GM18951 (cell line): ENCODE measurements at regions not wholly inside any gene's neighbourhood (a gene's known extent, or its start where the extent isn't known, plus 50 kb on each side); places are given as distances from the start of the nearest gene placed in this dataset.

Experiments
- POLR2A ChIP-seq: IDR thresholded peaks from 4 replicates; pipeline ENCODE4 v1.6.1; 2011; ENCODE audit warnings: mild to moderate bottlenecking; ENCODE audit not compliant: insufficient read length, insufficient read depth; ENCODE audit errors: extremely low read depth
- in situ Hi-C: fragments of 300-500 bp; cut with MboI; formaldehyde crosslinking; loops from one replicate; pipeline ENCODE4 v1.12.0; 2022; ENCODE audit warnings: low sequenced_read_pairs, mixed read lengths, inconsistent platforms; ENCODE audit not compliant: unreplicated experiment

DNA sequence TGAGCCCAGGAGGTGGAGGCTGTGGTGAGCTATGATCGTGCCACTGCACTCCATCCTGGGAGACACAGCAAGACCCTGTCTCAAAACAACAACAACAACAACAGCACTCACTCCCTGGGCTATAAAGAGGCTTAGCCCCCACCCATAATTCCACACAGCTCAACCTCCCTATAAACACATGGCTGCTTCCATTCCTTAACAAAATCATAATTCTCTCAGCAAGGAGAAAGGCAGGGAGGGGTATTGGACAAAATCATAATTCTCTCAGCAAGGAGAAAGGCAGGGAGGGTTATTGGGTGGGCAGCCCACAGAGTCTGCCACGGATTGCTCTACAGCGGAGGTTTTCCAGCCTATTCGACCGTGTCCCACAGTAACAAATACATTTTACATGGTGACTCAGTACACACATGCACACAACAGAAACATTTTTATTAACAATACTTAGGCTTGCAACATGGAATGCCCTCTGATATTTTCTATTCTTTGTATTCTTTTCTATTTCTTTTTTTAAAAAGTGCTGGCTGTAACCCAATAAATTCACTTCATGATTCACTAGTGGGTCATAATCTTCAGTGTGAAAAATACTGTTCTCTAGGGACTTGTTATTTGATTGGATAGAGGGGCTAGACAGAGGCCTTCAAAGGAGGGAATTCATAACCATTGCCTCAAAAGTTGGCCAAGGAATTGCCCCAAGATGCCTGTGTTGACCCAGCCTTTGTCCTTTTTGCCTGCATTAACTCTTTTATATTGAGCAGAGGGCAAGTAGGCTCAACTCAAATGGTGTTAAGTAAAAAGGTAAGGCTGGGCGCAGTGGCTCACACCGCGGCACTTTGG lies 50.6 kb upstream of the ZMYND8 start:
- no peak for TF ChIP-seq POLR2A
- in situ Hi-C loops = loop anchor here (10.0 kb wide), 1 partner anchor 652 kb away; no protein-coding TSS in a partner anchor

DNA sequence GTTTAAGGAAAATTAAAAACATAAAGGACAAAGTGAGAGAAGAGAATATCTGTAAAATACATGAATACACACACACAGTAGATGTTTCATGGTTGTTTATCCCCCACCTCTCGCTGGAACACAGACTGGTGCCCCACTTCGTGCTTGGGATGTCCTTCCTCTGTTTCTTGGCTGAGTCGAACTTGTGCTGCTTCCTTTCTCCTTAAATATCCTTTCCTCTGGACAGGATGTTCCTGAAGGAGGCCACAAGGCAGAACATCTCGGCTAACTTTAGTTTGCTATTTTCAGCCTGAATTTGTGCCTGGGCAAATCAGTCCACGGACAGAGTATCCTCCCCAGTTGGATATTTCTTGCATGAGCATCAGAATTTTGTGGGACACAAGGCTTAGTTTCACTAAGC lies 54.7 kb upstream of the ZMYND8 start:
- in situ Hi-C loops = no loop called here
- TF ChIP-seq POLR2A = no peak

DNA sequence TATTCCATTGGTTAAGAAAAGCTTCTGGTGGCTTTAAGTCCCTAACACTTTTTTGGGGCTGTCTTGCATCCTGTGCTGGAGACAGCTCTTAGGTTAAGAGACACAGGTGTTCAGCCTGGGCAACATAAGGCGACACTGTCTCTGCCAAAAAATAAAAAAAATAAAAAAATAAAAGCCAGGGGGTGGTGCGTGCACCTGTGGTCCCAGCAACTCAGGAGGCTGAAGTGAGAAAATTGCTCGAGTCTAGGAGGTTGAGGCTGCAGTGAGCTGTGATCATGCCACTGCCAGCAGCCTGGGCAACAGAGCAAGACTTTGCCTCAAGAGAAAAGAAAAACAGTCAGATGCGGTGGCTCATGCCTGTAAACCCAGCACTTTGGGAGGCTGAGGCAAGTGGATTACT lies 55.6 kb upstream of the ZMYND8 start:
- in situ Hi-C loops = no loop called here
- no peak for TF ChIP-seq POLR2A

DNA sequence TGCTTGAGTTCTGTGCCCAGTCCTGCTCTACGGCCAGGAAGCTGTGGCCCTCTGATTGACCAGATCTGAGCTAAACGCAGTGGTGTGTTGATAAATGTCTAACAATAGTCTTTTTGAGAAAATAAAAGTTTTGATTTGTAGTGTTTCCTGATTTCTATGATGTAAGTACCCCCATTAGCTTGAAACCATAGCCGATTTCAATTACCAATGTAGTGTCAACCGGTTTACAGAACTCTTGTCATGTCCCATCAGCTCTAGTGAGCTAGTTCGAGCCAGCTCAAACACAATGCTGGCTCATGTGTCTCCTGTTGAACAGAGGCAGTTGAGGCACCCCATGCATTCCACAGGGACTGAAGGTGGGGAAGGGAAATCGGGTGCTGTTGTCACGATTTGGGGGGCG lies 56.7 kb upstream of the ZMYND8 start:
- TF ChIP-seq POLR2A = no peak
- in situ Hi-C loops = no loop called here

DNA sequence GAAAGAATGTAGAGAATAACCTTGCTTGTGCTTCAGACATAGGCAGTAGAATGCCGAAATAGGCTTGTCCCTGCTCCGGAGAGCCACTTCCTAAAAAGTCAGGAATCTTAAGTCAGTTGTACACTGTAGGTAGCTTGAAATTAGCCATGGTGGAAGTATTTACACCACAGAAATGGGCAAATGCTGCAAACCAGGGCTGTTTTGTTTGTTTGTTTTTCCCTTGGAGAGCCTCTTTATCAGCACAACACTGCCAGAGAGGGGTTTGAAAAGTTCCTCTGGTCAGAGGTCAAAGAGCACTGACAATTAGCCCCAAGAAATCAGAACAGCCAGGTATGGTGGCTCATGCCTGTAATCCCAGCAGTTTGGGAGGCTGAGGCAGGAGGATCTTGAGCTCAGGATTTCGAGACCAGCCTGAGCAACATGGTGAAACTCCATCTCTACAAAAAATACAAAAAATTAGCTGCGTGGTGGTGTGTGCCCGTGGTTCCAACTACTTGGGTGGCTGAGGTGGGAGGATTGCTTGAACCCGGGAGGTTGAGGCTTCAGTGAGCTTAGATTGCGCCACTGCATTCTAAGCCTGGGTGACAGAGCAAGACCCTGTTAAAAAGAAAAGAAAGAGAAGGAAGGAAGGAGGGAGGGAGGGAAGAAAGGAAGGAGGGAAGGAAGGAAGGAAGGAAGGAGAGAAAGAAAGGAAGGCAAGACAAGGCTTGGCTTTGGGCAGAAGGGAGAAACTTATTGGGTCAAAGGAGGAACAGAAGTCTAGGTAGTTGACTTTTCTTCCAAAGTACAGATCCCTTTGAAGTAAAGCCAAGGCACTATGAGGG lies 61.0 kb upstream of the ZMYND8 start:
- TF ChIP-seq POLR2A = no peak
- in situ Hi-C loops = no loop called here

DNA sequence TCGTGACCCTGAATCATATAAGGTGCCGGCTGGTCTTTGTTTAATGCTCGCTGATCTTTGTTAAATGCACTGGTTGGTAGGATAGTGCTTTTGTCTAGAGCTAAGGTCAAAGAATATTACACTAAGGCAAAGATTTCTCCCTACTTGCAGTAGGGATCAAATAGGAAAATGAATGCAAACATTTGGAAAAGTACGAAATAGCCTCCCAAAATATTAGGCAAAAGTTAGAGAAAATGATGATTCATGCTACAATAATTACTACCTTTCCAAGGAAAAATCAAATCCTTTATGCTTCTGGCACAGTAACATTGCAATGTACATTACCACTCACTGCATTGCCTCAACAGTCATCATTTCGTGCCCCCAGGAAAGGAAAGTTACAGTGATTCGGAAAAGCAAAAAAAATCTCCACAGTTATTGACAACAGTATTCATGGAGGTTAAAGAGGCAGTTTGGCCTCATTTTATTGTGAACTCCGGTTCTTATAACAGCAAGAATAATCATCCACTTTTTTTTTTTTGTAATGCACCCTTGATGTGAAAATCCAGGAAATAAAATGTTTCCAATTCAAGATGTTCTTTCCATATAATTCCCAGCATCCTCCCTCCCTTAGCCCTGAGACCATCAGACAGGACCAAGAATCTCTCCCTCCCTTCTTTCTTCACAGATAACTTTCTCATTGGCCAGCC lies 61.7 kb upstream of the ZMYND8 start:
- in situ Hi-C loops = no loop called here
- no peak for TF ChIP-seq POLR2A

DNA sequence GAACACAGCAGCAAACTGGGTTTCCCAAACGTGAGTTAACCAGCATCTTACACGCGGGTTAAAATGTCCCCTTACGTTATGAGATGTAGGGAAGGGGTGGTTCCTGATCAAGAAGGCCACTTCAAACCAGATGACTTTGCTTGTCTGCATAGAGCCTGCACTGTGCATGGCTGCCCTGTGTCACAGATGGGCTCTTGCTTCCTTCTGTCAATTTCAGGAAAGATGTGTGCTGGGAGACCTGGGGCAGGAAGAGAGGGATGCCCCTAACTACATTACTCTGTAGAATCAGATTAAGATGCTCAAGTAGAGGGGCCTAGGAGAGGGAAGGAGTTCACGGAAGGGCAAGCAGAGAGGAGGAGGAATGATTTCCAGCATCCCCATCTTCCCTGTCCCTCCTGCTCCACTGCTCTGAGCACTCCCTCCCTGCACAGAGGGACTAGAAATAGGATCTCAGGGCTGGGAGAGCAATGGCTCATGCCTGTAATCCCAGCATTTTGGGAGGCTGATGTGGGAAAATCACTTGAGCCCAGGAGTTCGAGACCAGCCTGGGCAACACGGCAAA lies 63.5 kb upstream of the ZMYND8 start:
- in situ Hi-C loops = no loop called here
- no peak for TF ChIP-seq POLR2A

DNA sequence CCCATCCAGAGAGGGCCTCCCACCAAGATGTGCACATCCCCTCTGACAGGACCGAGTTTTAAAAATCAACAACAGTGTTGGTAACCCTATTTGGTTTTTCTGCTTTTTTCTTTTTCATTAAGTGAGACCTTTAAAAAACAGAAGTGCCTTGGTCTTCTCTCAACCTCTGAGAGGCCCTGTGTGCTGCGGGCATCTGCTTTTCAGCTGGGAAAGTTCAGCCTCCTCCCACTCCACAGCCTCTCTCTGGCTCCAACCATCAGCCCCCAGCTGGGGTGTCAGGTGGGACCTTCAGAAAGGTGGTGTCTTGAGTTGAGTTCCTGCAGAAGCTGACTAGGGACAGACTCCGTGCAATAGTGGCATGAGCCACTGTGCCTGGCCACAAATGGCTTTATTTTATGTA lies 64.6 kb upstream of the ZMYND8 start:
- in situ Hi-C loops = no loop called here
- TF ChIP-seq POLR2A = no peak

DNA sequence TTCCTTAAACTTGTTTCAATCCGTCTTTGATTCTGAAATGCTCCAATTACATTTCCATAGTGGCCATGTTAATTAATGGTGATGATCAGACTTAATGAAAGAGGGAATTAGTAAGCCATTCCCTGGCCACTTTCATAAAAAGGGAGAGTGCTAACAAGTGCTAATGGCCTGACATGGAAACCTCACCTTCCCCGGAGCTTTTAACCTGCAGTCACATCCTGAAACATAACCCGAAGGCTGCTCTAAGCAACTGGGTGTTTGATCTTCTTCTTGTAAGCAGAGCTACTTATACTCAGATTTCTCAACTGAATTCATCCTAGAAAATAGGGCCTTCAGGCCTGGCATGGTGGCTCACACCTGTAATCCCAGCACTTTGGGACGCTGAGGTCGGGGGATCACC lies 67.1 kb upstream of the ZMYND8 start:
- in situ Hi-C loops = no loop called here

DNA sequence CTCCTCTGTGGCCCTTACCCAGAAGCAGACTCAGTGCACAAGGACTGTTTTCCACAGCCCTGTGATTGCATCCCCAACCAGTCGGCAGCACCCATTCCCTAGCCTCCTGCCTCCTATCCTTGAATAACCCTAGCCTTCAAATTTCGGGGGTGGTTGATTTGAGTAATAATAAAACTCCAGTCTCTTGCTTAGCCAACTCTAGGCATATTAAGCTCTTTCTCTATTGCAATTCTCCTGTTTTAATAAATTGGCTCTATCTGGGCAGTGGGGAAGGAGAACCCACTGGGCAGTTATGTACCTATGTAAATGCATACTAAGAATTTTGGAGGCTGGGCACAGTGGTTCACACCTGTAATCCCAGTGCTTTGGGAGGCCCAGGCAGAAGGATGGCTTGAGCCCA lies 70.6 kb upstream of the ZMYND8 start:
- in situ Hi-C loops = no loop called here

More for the DNA sequence above, 67.1 kb upstream of the ZMYND8 start:
- TF ChIP-seq POLR2A = no peak

DNA sequence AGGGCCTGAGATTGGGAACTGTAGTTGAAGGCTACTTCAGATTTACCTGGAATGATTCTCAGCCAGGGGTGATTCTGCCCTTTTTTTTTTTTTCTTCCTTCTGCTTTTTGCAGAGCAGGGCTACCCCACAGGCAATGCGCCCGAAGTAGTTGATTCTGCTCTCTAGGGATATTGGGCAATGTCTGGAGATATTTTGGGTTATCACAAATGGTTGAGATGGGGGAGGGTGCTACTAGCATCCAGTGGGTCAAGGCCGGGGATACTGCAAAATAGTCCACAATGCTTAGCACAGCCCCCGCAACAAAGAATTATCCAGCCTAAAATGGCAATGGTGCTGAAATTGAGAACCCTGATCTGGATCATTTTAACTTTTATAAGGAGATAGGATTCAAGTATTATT lies 71.2 kb upstream of the ZMYND8 start:
- no peak for TF ChIP-seq POLR2A
- in situ Hi-C loops = no loop called here

More for the DNA sequence above, 70.6 kb upstream of the ZMYND8 start:
- TF ChIP-seq POLR2A = no peak

DNA sequence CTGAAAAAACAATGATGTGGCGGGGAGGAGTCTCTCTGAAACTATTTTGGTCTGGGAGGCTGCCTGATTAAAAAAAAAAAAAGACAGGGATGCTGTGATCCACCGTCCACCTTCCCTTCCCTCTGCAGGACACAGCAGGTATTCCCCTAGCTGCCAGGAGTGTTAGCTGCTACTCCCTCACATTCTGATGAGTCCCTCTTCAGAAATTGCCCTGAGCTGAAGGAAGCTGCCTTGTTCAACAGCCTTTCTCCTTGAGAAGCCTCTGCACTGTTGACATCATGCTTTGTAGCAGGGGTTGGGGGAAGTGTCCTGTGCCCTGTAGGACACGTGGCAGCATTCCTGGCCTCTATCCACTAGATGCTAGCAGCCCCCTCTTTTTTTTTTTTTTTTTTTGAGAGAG lies 71.7 kb upstream of the ZMYND8 start:
- TF ChIP-seq POLR2A = no peak
- in situ Hi-C loops = no loop called here

DNA sequence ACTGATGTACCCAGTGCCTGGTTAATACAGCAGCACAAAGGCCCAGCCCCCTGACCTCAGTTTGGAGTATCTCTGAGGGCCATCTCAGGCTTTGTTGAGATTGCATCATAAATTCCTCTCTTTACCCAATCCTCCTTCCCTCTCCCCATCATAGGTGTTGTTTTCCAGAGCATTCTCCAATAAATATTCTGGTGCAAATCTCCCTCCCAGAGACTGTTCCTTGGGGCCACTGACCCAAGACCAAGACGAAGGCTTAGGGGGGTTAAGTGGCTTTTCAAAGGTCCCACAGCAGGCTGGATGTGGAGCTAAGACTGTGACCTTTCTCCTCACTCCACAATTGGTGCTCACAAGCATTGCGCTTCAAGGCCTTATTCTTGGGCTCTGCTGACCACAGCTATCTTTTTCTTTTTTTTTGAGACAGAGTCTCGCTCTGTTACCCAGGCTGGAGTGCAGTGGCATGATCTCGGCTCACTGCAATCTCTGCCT lies 72.4 kb upstream of the ZMYND8 start:
- in situ Hi-C loops = no loop called here
- TF ChIP-seq POLR2A = no peak

DNA sequence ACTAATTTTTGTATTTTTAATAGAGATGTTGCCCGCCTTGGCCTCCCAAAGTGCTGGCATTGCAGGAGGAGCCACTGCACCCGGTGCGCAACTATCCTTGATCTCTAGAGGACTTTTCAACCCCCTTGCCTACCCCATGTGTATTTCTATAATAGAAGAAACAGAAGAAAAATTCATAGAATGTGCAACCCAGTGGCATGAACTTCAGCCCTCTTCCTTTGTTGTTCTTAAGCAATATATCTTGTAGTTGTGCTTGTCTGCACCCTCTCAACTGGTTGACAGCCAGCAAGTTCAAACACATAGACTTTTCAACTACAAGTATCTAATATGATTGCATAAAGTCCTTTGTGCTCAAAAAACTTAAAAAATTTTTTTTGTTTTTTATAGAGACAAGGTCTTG lies 72.3 kb upstream of the NCOA3 start:
- in situ Hi-C loops = no loop called here
- no peak for TF ChIP-seq POLR2A
